Psoas muscle (tissue), 7 donors: ENCODE measurements at regions not wholly inside any gene's neighbourhood (a gene's known extent, or its start where the extent isn't known, plus 50 kb on each side); places are given as distances from the start of the nearest gene placed in this dataset.

ENCODE experiments used
- ATAC-seq, 4 donors: fragments of 200-7000 bp; cut with Tn5 transposase; one replicate each; pipeline ENCODE4 v1.9.1; 2020; ENCODE audit warnings: moderate library complexity in 3 of 4, mild to moderate bottlenecking in 2 of 4
- DNase-seq, 2 donors: peaks; one replicate each; pipeline ENCODE4 v3.0.0-alpha.2; 2020
- H3K27ac ChIP-seq: fragments of 200-600 bp; one replicate; pipeline ENCODE4 v1.8.0; 2022
- H3K27me3 ChIP-seq, 3 donors: fragments of 200-600 bp in 1 of 3; one replicate each; pipeline versions ENCODE4 v1.6.1 to v1.8.0; 2013 to 2022; ENCODE audit warnings: low read length in 2 of 3, mild to moderate bottlenecking in 2 of 3, moderate library complexity in 1 of 3; ENCODE audit not compliant: insufficient read depth in 3 of 3
- H3K36me3 ChIP-seq, 2 donors: fragments of 200-600 bp in 1 of 2; one replicate each; pipeline versions ENCODE4 v1.6.1 to v1.8.0; 2013 to 2022; ENCODE audit warnings: low read depth in 1 of 2, mild to moderate bottlenecking in 1 of 2, moderate library complexity in 1 of 2; ENCODE audit not compliant: insufficient read depth in 1 of 2
- H3K4me1 ChIP-seq: fragments of 200-600 bp; one replicate; pipeline ENCODE4 v1.8.0; 2022
- H3K4me3 ChIP-seq: fragments of 200-600 bp; one replicate; pipeline ENCODE4 v1.8.0; 2022; ENCODE audit warnings: mild to moderate bottlenecking
- H3K9me3 ChIP-seq: fragments of 200-600 bp; one replicate; pipeline ENCODE4 v1.8.0; 2022
- WGBS, 3 donors: extraction: QIAGEN DNeasy Blood & Tissue Kit; methylation state at CpG; one replicate each; pipeline versions ENCODE4 v1.1.6 to v1.1.7; 2013; 5-methylcytosine and 5-hydroxymethylcytosine counted together
- intact Hi-C, 2 donors: fragments of 100-400 bp; cut with DNase I; formaldehyde crosslinking; loops; one replicate each; pipeline versions ENCODE4 v1.11.0 to v1.14.2; 2022
- TF ChIP-seq, protein P1 (sequence below): fragments of 200-600 bp; IDR thresholded peaks from one replicate; pipeline ENCODE4 v1.8.0; 2022; ENCODE audit warnings: antibody characterized with exemption
- donor health status: healthy with polysubstance abuse.
- donor health status: DM: no; HTN: no; CAD: no; lungs with moderate emphysema.
- donor health status: Bipolar disorder and iron deficiency.
- donor health status: healthy.
- donor health status: DM: yes; HTN: yes; CAD: no.
- donor health status: DM: no; HTN: no; CAD: no.
- donor health status: DM: yes; HTN: yes; CAD: no.

DNA sequence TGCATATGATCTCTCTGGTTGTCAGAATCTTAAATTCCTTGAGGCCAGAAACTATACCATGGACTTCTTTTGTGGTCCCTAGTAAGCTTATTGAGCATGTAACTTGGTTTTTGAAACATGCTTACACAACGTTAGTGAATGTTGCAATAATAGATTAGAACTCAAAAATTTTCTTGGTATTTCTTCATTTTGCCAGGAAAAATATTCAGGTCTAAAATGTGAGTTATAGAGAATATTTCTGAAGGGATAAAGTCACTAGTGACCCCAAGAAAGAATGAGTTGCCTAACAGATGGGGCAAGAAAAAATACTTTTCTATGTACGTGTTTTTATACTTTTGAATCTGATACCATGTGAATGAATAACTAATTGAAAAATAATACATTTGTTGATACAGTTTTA lies 195.4 kb downstream of the TFAP2A start:
- 78 to 88% (median 80%) methylated on average over 2 of the region's 2 CpGs for WGBS, 3 donors
- H3K4me3 ChIP-seq, result no peak overlapping the region
- ATAC-seq, result no peak
- H3K36me3 ChIP-seq, result no peaks in the 10 kb centered on the region
- H3K4me1 ChIP-seq, result no peaks in the 10 kb centered on the region
- intact Hi-C loops, result no loop called here
- no peak overlapping the region for H3K27ac ChIP-seq
- H3K27me3 ChIP-seq, result no peaks in the 10 kb centered on the region
- no peaks in the 10 kb centered on the region for H3K9me3 ChIP-seq
- DNase-seq, result no peak
- TF ChIP-seq, protein P1, sequence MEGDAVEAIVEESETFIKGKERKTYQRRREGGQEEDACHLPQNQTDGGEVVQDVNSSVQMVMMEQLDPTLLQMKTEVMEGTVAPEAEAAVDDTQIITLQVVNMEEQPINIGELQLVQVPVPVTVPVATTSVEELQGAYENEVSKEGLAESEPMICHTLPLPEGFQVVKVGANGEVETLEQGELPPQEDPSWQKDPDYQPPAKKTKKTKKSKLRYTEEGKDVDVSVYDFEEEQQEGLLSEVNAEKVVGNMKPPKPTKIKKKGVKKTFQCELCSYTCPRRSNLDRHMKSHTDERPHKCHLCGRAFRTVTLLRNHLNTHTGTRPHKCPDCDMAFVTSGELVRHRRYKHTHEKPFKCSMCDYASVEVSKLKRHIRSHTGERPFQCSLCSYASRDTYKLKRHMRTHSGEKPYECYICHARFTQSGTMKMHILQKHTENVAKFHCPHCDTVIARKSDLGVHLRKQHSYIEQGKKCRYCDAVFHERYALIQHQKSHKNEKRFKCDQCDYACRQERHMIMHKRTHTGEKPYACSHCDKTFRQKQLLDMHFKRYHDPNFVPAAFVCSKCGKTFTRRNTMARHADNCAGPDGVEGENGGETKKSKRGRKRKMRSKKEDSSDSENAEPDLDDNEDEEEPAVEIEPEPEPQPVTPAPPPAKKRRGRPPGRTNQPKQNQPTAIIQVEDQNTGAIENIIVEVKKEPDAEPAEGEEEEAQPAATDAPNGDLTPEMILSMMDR, result no peak

DNA sequence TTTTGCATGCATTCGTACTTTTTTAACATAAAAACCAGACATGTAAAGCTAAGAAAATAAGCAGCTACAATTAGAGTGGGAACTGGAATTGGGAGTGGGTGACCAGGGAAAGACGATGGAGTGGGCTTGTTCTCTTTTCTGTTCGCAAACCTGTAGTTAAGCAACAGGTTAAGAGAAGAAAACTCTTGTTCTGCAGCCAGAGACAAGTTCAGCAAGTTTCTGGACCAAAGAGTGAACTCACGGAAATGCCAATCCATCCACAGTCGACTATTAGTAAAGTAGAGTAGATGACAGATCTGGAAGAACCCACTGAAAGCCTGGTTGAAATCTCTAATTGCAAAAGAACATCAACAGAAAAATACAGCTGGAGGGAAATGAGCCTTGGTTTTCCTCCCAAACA lies 197.8 kb downstream of the TFAP2A start:
- TF ChIP-seq, protein P1, result no peak
- DNase-seq (no peak), ATAC-seq (no peak)
- Histone ChIP-seq H3K4me1 (no peaks in the 10 kb centered on the region), H3K9me3 (no peaks in the 10 kb centered on the region), H3K27me3 (no peaks in the 10 kb centered on the region), H3K27ac (no peak overlapping the region), H3K36me3 (no peaks in the 10 kb centered on the region), H3K4me3 (no peak overlapping the region)
- intact Hi-C loops, result no loop called here
- 70 to 75% (median 70%) methylated on average over 5 of the region's 5 CpGs for WGBS, 3 donors

DNA sequence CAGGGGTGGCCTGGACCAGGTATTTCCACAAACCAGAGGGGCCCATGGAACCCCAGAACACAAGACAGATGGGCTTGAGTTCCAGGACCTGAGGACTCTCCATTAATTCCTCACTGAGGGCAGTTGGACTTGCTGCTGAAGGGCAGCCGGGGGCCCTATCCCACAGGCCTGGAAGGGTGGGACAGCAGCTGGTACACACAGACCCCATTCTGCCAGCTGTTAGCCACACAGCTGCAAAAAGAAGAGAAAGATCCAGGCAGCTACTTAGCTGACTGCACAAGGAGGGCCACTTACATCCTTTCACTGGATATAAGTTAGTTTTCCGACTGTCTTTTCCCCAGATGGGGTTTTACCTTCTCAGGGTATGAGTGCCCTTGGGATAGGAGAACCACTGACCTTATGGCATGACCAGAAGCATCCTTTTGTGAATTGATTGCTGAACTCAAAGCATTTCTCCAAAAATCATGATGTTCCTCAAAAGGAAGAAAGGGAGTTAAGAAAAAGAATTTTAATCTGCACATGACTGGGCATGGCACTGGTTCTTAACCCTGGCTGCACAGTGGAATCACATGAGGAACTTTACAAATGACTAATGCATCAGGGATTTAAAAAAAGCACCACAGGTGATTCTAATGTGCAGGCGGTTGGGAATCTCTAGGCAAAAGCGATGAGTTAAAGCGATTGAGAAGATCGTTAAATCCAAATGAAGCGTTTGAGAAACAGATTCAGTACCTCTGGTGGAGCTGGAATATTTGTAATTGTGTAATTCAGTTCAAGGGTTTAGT lies 199.4 kb downstream of the TFAP2A start:
- no peak overlapping the region for H3K27ac ChIP-seq
- H3K4me1 ChIP-seq, result no peaks in the 10 kb centered on the region
- no peak overlapping the region for H3K4me3 ChIP-seq
- intact Hi-C loops, result no loop called here
- DNase-seq (no peak), ATAC-seq (no peak)
- no peaks in the 10 kb centered on the region for H3K27me3 ChIP-seq
- no peaks in the 10 kb centered on the region for H3K36me3 ChIP-seq
- TF ChIP-seq, protein P1, result no peak
- H3K9me3 ChIP-seq, result no peaks in the 10 kb centered on the region
- WGBS, 3 donors, result 68 to 70% (median 68%) methylated on average over 7 of the region's 7 CpGs

DNA sequence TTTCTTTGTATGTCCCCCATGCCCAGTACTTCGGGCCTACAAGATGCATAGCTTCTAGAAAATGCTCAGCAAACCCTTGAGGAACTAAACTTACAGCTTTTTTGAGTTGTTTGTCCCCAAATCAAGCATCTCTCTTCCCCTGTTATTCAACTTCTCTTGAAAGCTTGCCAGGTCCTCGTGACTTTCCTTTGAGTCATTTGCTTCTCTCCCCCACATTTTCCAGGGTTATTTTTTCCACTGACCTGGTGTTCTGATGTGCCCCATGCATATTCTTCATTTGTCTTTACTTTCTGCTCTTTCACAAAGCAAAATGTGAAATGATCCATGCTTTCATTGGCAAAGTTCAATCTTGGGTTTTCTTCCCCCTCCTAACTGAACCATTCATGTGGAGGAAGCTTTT lies 204.8 kb downstream of the TFAP2A start:
- no peak for ATAC-seq
- H3K27ac ChIP-seq, result no peak overlapping the region
- no peaks in the 10 kb centered on the region for H3K4me1 ChIP-seq
- peaks cover 0 to 2% (median 0%) of the 10 kb centered on the region in 3 donors for H3K27me3 ChIP-seq
- DNase-seq, result no peak
- H3K4me3 ChIP-seq, result no peak overlapping the region
- intact Hi-C loops, result no loop called here
- no peaks in the 10 kb centered on the region for H3K36me3 ChIP-seq
- TF ChIP-seq, protein P1, result no peak
- no peaks in the 10 kb centered on the region for H3K9me3 ChIP-seq
- 32 to 51% (median 37%) methylated on average over 2 of the region's 2 CpGs for WGBS, 3 donors

DNA sequence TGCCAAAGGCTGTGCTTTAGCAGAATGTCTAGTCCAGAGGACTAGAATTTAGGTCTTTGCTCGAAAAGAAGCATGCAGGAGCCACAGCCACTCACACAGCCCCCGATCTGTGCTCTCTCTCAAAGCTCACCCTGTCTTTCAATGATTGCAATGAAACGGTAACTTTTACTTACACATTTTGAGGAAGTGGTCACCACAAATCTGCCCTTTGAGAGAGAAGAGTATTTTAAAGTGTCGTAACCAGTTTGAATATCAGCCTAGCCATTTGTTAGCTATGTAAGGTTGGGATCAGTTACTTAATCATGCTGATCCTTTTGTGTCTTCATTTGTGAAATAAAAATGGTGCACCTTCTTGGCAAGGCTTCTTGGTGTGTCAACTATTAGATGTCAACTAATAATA lies 209.0 kb downstream of the TFAP2A start:
- TF ChIP-seq, protein P1, result no peak
- 64 to 67% (median 66%) methylated on average over 4 of the region's 4 CpGs for WGBS, 3 donors

More for the DNA sequence above, 209.0 kb downstream of the TFAP2A start:
- no peak for DNase-seq
- Histone ChIP-seq H3K27me3 (peaks cover 0 to 2% (median 0%) of the 10 kb centered on the region in 3 donors), H3K4me3 (no peak overlapping the region), H3K4me1 (no peaks in the 10 kb centered on the region), H3K36me3 (no peaks in the 10 kb centered on the region), H3K9me3 (no peaks in the 10 kb centered on the region), H3K27ac (no peak overlapping the region)
- no peak for ATAC-seq
- intact Hi-C loops, result no loop called here
